ENCODE measurements at regions not wholly inside any gene's neighbourhood (a gene's known extent, or its start where the extent isn't known, plus 50 kb on each side); places are given as distances from the start of the nearest gene placed in this dataset.
"Not testable (repeated sequence)": the region's sequence is repeated elsewhere in the genome, so short reads cannot be mapped to it uniquely, and the experiment has no call there.

DNA sequence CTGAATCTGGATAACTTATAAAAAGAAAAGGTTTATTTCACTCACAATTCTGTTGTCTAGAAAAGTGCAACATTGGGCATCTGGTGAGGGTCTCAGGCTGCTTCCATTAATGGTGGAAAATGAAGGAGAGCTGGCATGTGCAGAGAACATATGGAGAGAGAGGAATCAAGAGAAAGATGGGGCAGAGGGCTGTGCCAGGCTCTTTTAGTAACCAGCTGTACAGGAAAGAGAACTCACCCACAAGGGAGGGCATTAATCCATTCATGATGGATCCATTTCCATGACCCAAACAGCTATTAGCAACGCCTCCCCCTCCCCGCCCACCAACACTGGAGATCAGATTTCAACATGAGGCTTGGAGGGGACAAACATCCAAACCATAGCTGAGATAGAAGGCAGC lies 61.7 kb upstream of the LYZL1 start:
- H3K4me1 Mint-ChIP-seq, result no peaks in the 10 kb centered on the region
- CTCF ChIA-PET, result no interaction called here
- H3K9me3 Mint-ChIP-seq, result no peaks in the 10 kb centered on the region
- no peak overlapping the region for H3K4me3 Mint-ChIP-seq
- POLR2A ChIA-PET, result no interaction called here
- H3K27me3 Mint-ChIP-seq, result peaks cover 3% of the 10 kb centered on the region
- H3K36me3 Mint-ChIP-seq (ENCODE audit: low read depth), result no peaks in the 10 kb centered on the region
- H3K27ac Mint-ChIP-seq, result no peak overlapping the region
- DNase-seq, result no peak

DNA sequence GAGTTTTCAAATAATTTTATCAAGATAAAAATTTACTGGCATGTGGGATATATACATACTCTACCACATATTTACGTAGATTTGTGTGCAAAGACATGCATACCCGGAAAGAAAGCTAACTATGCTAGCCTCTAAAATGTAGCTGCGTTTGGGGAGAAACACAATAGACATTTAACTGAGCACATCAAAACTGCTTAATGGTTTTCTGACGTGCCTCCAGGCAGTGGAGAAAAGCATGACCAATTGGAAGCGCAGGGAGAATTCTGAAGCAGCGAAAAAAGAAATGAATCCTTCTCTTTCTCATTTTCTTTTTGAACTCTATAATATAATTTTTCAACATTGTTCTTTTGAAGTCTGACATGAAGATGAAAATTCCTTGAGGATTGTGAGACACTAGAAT lies 60.3 kb upstream of the LYZL1 start:
- Mint-ChIP-seq H3K9me3 (no peaks in the 10 kb centered on the region), H3K36me3 (ENCODE audit: low read depth) (no peaks in the 10 kb centered on the region), H3K27me3 (peaks cover 3% of the 10 kb centered on the region), H3K4me3 (no peak overlapping the region), H3K27ac (no peak overlapping the region), H3K4me1 (no peaks in the 10 kb centered on the region)
- POLR2A ChIA-PET, result no interaction called here
- no peak for DNase-seq
- CTCF ChIA-PET, result no interaction called here

GRCh38 chr10:29229258-29229705 lies 59.6 kb upstream of the LYZL1 start:
- no peak overlapping the region for H3K27ac Mint-ChIP-seq
- peaks cover 3% of the 10 kb centered on the region for H3K27me3 Mint-ChIP-seq
- CTCF ChIA-PET, result no interaction called here
- POLR2A ChIA-PET, result no interaction called here
- H3K4me3 Mint-ChIP-seq, result no peak overlapping the region
- H3K4me1 Mint-ChIP-seq, result no peaks in the 10 kb centered on the region
- no peaks in the 10 kb centered on the region for H3K9me3 Mint-ChIP-seq
- H3K36me3 Mint-ChIP-seq (ENCODE audit: low read depth), result no peaks in the 10 kb centered on the region
- no peak for DNase-seq

DNA sequence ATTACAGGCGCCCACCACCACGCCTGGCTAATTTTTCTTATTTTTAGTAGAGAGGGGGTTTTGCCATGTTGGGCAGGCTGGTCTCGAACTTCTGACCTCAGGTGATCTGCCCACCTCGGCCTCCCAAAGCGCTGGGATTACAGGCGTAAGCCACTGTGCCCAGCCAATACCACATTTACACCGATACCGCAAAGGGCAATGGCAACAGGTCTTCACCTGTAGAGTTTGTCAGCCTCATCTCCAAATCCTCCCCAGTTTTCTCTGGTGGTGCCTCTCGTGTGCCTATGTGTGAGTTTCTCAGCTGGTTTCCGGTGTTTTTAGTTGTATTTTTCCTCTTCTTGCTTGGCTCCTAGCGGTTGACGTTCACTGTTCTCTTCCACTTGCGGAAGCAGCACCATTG lies 52.0 kb upstream of the LYZL1 start:
- DNase-seq; H3K9me3 Mint-ChIP-seq; H3K4me1 Mint-ChIP-seq; H3K27ac Mint-ChIP-seq; H3K36me3 Mint-ChIP-seq (ENCODE audit: low read depth); H3K4me3 Mint-ChIP-seq; POLR2A ChIA-PET; H3K27me3 Mint-ChIP-seq; CTCF ChIA-PET: not testable (repeated sequence)

GRCh38 chr10:29237786-29238185 lies 51.1 kb upstream of the LYZL1 start:
- no peaks in the 10 kb centered on the region for H3K9me3 Mint-ChIP-seq
- H3K4me1 Mint-ChIP-seq, result no peaks in the 10 kb centered on the region
- H3K4me3 Mint-ChIP-seq, result no peak overlapping the region
- POLR2A ChIA-PET, result no interaction called here
- H3K27ac Mint-ChIP-seq, result no peak overlapping the region
- H3K27me3 Mint-ChIP-seq, result no peaks in the 10 kb centered on the region
- DNase-seq, result no peak
- CTCF ChIA-PET, result no interaction called here
- H3K36me3 Mint-ChIP-seq (ENCODE audit: low read depth), result no peaks in the 10 kb centered on the region

- H3K9me3 Mint-ChIP-seq, result no peaks in the 10 kb centered on the region
- no peak overlapping the region for H3K4me3 Mint-ChIP-seq
- H3K36me3 Mint-ChIP-seq (ENCODE audit: low read depth), result no peaks in the 10 kb centered on the region
- no peak for DNase-seq
- H3K4me1 Mint-ChIP-seq, result no peaks in the 10 kb centered on the region
- H3K27me3 Mint-ChIP-seq, result no peaks in the 10 kb centered on the region
- ChIA-PET POLR2A (no interaction called here), CTCF (no interaction called here)
- no peak overlapping the region for H3K27ac Mint-ChIP-seq
Observed at GRCh38 chr10:29238523-29239135, 50.2 kb upstream of the LYZL1 start.
